GM23338 (cell line): ENCODE measurements at regions not wholly inside any gene's neighbourhood (a gene's known extent, or its start where the extent isn't known, plus 50 kb on each side); places are given as distances from the start of the nearest gene placed in this dataset.

ENCODE experiments used
- ATAC-seq: fragments of 200-7000 bp; cut with Tn5 transposase; 3 replicates; pipeline ENCODE4 v1.9.1; 2020
- DNase-seq: peaks from one replicate; pipeline ENCODE4 v3.0.0-alpha.2; 2015; ENCODE audit warnings: low spot score
- H2AFZ ChIP-seq: fragments of 200-600 bp; sonication (generic); 2 replicates; pipeline ENCODE4 v1.8.0; 2016; ENCODE audit warnings: antibody characterized with exemption, mild to moderate bottlenecking, moderate library complexity
- H3F3A ChIP-seq: fragments of 200-600 bp; sonication (generic); replicated peaks from 2 replicates; pipeline ENCODE4 v1.8.0; 2017; ENCODE audit warnings: antibody characterized with exemption, mixed run types, low read depth
- H3K27ac ChIP-seq: fragments of 200-600 bp; sonication (generic); 2 replicates; pipeline ENCODE4 v1.6.1; 2016; ENCODE audit warnings: low read depth
- H3K27me3 ChIP-seq: fragments of 200-600 bp; sonication (generic); 2 replicates; pipeline ENCODE4 v1.8.0; 2016; ENCODE audit warnings: mild to moderate bottlenecking, mixed run types, moderate library complexity; ENCODE audit not compliant: insufficient read depth
- H3K36me3 ChIP-seq: fragments of 200-600 bp; sonication (generic); 2 replicates; pipeline ENCODE4 v1.8.0; 2016; ENCODE audit warnings: mild to moderate bottlenecking; ENCODE audit not compliant: insufficient read depth
- H3K4me1 ChIP-seq: fragments of 200-600 bp; sonication (generic); 2 replicates; pipeline ENCODE4 v1.8.0; 2016; ENCODE audit warnings: mild to moderate bottlenecking, moderate library complexity; ENCODE audit not compliant: insufficient read depth
- H3K4me2 ChIP-seq: fragments of 200-600 bp; sonication (generic); 2 replicates; pipeline ENCODE4 v1.7.1; 2017; ENCODE audit warnings: mixed run types
- H3K4me3 ChIP-seq: fragments of 200-600 bp; sonication (generic); 2 replicates; pipeline ENCODE4 v1.6.1; 2016; ENCODE audit warnings: mixed run types
- H3K79me2 ChIP-seq: fragments of 200-600 bp; sonication (generic); replicated peaks from 2 replicates; pipeline ENCODE4 v1.8.0; 2017; ENCODE audit warnings: mild to moderate bottlenecking; ENCODE audit not compliant: insufficient read depth
- H3K9me2 ChIP-seq: fragments of 200-600 bp; sonication (generic); 2 replicates; pipeline ENCODE4 v1.8.0; 2017; ENCODE audit not compliant: insufficient read depth
- H4K20me1 ChIP-seq: fragments of 200-600 bp; sonication (generic); replicated peaks from 2 replicates; pipeline ENCODE4 v1.8.0; 2017; ENCODE audit warnings: mild to moderate bottlenecking; ENCODE audit not compliant: insufficient read depth
- H3K27ac Mint-ChIP-seq: 2 replicates; pipeline ENCODE4 v1.8.0; 2020; ENCODE audit warnings: inconsistent platforms, mild to moderate bottlenecking, moderate library complexity, mixed read lengths
- H3K27me3 Mint-ChIP-seq: 3 replicates; pipeline ENCODE4 v1.8.0; 2022; ENCODE audit warnings: low read depth, mild to moderate bottlenecking, moderate library complexity, mixed read lengths, inconsistent platforms; ENCODE audit not compliant: insufficient read depth, poor library complexity
- H3K36me3 Mint-ChIP-seq: 3 replicates; pipeline ENCODE4 v1.8.0; 2021; ENCODE audit warnings: low read depth, mild to moderate bottlenecking, inconsistent platforms, moderate library complexity, mixed read lengths
- H3K4me1 Mint-ChIP-seq: 3 replicates; pipeline ENCODE4 v1.8.0; 2020; ENCODE audit warnings: mild to moderate bottlenecking, inconsistent platforms, mixed read lengths
- H3K4me3 Mint-ChIP-seq: 3 replicates; pipeline ENCODE4 v1.8.0; 2021; ENCODE audit warnings: moderate library complexity, mild to moderate bottlenecking, inconsistent platforms, mixed read lengths
- H3K9me3 Mint-ChIP-seq: 3 replicates; pipeline ENCODE4 v1.8.0; 2020; ENCODE audit warnings: moderate library complexity, mild to moderate bottlenecking, inconsistent platforms, mixed read lengths
- EZH2 ChIP-seq: fragments of 200-600 bp; sonication (generic); IDR thresholded peaks from one replicate; pipeline ENCODE4 v1.8.0; 2017; ENCODE audit warnings: antibody characterized with exemption, mild to moderate bottlenecking, low read depth; ENCODE audit not compliant: unreplicated experiment
- ZNF331 ChIP-seq: fragments of 250-450 bp; sonication (Bioruptor Pico); IDR thresholded peaks from 2 replicates; pipeline ENCODE4 v1.5.0; 2020; ENCODE audit warnings: low read depth, mild to moderate bottlenecking, moderate library complexity
- TF ChIP-seq, protein P1 (sequence below): IDR thresholded peaks from 2 replicates; pipeline ENCODE4 v1.6.1; 2016; ENCODE audit warnings: antibody characterized with exemption
- TF ChIP-seq, protein P2 (sequence below), 2 experiments: fragments of 200-600 bp in 1 of 2; sonication (generic) in 1 of 2; conservative IDR thresholded peaks; 2 replicates each; pipeline versions ENCODE4 v1.5.1 to v1.6.1; 2016 to 2017; ENCODE audit warnings: antibody characterized with exemption in 2 of 2, low read depth in 2 of 2, mild to moderate bottlenecking in 2 of 2, moderate library complexity in 1 of 2
- TF ChIP-seq, protein P3 (sequence below): fragments of 250-450 bp; sonication (Bioruptor Pico); IDR thresholded peaks from 2 replicates; pipeline ENCODE4 v1.5.0; 2020; ENCODE audit warnings: mild to moderate bottlenecking, moderate library complexity

DNA sequence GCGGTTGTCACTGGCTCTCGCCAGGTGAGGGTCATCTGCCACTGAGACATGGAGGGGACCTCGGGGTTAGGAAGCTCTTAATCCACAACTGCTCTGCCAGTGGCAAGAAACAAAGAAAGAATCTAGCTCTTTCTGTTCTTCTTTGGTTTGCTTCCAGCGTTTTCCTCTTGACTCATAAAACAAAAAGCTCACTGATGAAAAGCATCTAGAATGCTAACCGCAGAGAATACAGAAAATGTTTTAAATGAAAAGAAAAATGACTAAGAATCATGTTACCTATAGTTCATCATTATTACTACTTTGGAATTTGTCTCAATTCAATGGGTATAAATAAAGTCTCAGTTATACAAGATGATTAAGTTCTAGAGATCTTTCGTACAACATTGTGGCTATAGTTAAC is 274.8 kb upstream of the TENM3 start:
- Mint-ChIP-seq H3K27ac (no peak overlapping the region), H3K4me3 (no peak overlapping the region), H3K36me3 (no peaks in the 10 kb centered on the region), H3K27me3 (no peaks in the 10 kb centered on the region), H3K4me1 (peaks cover 24% of the 10 kb centered on the region), H3K9me3 (no peaks in the 10 kb centered on the region)
- Histone ChIP-seq H3K36me3 (no peaks in the 10 kb centered on the region), H3K4me1 (peaks cover 29% of the 10 kb centered on the region), H3K79me2 (no peaks in the 10 kb centered on the region), H3K27me3 (no peaks in the 10 kb centered on the region), H2AFZ (no peak overlapping the region), H3K4me2 (no peak overlapping the region), H3K27ac (no peak overlapping the region), H4K20me1 (no peaks in the 10 kb centered on the region), H3K9me2 (0 out of 2 replicates have a peak, but pooled peaks cover 6% of the 10 kb centered on the region), H3F3A (no peaks in the 10 kb centered on the region), H3K4me3 (no peak overlapping the region)
- DNase-seq (no peak), ATAC-seq (no peak)
- TF ChIP-seq, protein P1, sequence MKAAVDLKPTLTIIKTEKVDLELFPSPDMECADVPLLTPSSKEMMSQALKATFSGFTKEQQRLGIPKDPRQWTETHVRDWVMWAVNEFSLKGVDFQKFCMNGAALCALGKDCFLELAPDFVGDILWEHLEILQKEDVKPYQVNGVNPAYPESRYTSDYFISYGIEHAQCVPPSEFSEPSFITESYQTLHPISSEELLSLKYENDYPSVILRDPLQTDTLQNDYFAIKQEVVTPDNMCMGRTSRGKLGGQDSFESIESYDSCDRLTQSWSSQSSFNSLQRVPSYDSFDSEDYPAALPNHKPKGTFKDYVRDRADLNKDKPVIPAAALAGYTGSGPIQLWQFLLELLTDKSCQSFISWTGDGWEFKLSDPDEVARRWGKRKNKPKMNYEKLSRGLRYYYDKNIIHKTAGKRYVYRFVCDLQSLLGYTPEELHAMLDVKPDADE: no peak
- TF ChIP-seq, protein P2, sequence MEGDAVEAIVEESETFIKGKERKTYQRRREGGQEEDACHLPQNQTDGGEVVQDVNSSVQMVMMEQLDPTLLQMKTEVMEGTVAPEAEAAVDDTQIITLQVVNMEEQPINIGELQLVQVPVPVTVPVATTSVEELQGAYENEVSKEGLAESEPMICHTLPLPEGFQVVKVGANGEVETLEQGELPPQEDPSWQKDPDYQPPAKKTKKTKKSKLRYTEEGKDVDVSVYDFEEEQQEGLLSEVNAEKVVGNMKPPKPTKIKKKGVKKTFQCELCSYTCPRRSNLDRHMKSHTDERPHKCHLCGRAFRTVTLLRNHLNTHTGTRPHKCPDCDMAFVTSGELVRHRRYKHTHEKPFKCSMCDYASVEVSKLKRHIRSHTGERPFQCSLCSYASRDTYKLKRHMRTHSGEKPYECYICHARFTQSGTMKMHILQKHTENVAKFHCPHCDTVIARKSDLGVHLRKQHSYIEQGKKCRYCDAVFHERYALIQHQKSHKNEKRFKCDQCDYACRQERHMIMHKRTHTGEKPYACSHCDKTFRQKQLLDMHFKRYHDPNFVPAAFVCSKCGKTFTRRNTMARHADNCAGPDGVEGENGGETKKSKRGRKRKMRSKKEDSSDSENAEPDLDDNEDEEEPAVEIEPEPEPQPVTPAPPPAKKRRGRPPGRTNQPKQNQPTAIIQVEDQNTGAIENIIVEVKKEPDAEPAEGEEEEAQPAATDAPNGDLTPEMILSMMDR (conservative IDR thresholded peaks at IDR 0.05; ENCODE audit: low read depth in 2 of 2): no peak
- TF ChIP-seq EZH2 (no peak), ZNF331 (CRISPR knock-in tag) (no peak)
- TF ChIP-seq, protein P3, sequence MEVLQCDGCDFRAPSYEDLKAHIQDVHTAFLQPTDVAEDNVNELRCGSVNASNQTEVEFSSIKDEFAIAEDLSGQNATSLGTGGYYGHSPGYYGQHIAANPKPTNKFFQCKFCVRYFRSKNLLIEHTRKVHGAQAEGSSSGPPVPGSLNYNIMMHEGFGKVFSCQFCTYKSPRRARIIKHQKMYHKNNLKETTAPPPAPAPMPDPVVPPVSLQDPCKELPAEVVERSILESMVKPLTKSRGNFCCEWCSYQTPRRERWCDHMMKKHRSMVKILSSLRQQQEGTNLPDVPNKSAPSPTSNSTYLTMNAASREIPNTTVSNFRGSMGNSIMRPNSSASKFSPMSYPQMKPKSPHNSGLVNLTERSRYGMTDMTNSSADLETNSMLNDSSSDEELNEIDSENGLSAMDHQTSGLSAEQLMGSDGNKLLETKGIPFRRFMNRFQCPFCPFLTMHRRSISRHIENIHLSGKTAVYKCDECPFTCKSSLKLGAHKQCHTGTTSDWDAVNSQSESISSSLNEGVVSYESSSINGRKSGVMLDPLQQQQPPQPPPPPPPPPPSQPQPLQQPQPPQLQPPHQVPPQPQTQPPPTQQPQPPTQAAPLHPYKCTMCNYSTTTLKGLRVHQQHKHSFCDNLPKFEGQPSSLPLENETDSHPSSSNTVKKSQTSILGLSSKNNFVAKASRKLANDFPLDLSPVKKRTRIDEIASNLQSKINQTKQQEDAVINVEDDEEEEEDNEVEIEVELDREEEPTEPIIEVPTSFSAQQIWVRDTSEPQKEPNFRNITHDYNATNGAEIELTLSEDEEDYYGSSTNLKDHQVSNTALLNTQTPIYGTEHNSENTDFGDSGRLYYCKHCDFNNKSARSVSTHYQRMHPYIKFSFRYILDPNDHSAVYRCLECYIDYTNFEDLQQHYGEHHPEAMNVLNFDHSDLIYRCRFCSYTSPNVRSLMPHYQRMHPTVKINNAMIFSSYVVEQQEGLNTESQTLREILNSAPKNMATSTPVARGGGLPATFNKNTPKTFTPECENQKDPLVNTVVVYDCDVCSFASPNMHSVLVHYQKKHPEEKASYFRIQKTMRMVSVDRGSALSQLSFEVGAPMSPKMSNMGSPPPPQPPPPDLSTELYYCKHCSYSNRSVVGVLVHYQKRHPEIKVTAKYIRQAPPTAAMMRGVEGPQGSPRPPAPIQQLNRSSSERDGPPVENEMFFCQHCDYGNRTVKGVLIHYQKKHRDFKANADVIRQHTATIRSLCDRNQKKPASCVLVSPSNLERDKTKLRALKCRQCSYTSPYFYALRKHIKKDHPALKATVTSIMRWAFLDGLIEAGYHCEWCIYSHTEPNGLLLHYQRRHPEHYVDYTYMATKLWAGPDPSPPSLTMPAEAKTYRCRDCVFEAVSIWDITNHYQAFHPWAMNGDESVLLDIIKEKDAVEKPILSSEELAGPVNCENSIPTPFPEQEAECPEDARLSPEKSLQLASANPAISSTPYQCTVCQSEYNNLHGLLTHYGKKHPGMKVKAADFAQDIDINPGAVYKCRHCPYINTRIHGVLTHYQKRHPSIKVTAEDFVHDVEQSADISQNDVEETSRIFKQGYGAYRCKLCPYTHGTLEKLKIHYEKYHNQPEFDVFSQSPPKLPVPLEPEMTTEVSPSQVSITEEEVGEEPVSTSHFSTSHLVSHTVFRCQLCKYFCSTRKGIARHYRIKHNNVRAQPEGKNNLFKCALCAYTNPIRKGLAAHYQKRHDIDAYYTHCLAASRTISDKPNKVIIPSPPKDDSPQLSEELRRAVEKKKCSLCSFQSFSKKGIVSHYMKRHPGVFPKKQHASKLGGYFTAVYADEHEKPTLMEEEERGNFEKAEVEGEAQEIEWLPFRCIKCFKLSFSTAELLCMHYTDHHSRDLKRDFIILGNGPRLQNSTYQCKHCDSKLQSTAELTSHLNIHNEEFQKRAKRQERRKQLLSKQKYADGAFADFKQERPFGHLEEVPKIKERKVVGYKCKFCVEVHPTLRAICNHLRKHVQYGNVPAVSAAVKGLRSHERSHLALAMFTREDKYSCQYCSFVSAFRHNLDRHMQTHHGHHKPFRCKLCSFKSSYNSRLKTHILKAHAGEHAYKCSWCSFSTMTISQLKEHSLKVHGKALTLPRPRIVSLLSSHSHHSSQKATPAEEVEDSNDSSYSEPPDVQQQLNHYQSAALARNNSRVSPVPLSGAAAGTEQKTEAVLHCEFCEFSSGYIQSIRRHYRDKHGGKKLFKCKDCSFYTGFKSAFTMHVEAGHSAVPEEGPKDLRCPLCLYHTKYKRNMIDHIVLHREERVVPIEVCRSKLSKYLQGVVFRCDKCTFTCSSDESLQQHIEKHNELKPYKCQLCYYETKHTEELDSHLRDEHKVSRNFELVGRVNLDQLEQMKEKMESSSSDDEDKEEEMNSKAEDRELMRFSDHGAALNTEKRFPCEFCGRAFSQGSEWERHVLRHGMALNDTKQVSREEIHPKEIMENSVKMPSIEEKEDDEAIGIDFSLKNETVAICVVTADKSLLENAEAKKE (CRISPR knock-in tag): no peak
